Naive thymus-derived CD4-positive, alpha-beta T cell (primary cell): ENCODE measurements at regions not wholly inside any gene's neighbourhood (a gene's known extent, or its start where the extent isn't known, plus 50 kb on each side); places are given as distances from the start of the nearest gene placed in this dataset.
A peak's percentile ranks its signal among the peaks of the same experiment; 100 is the strongest.

Source experiments
- ATAC-seq: fragments of 150-1000 bp; cut with Tn5 transposase; 2 replicates; pipeline ENCODE4 v1.10.0; 2021; ENCODE audit warnings: mild to moderate bottlenecking, moderate library complexity
- CTCF ChIA-PET: fragments of 350-600 bp; sonication (Branson Sonifier 250); formaldehyde crosslinking; loops from one replicate; lab custom pipeline; 2021; ENCODE audit warnings: antibody characterized with exemption; lab: Charles Lee
- POLR2A ChIA-PET: fragments of 350-600 bp; sonication (Branson Sonifier 250); formaldehyde crosslinking; loops from one replicate; lab custom pipeline; 2021; ENCODE audit warnings: antibody characterized with exemption, inconsistent platforms; lab: Charles Lee
- DNase-seq, 9 donors: peaks; one replicate each; pipeline versions ENCODE4 v3.0.0 to v3.0.0-alpha.2; 2020 to 2022; ENCODE audit warnings: mixed read lengths in 1 of 9
- H3K27ac ChIP-seq: one replicate; pipeline ENCODE4 v1.7.0; 2013; ENCODE audit warnings: mild to moderate bottlenecking, low read depth, low read length, moderate library complexity
- H3K27me3 ChIP-seq, 2 donors: one replicate each; pipeline ENCODE4 v1.7.0; 2013; ENCODE audit warnings: low read length in 2 of 2, mild to moderate bottlenecking in 2 of 2, moderate library complexity in 2 of 2; ENCODE audit not compliant: control insufficient read depth in 2 of 2, insufficient read depth in 2 of 2
- H3K36me3 ChIP-seq, 3 experiments: 1 replicate in 2 of 3; 2 replicates in 1 of 3; pipeline ENCODE4 v1.7.0; 2013; ENCODE audit warnings: low read length in 3 of 3, mild to moderate bottlenecking in 3 of 3, moderate library complexity in 1 of 3; ENCODE audit not compliant: insufficient read depth in 3 of 3, control insufficient read depth in 2 of 3
- H3K4me1 ChIP-seq, 2 donors: one replicate each; pipeline ENCODE4 v1.7.0; 2013; ENCODE audit warnings: low read length in 2 of 2, mild to moderate bottlenecking in 2 of 2, moderate library complexity in 1 of 2; ENCODE audit not compliant: control insufficient read depth in 2 of 2, insufficient read depth in 2 of 2
- H3K4me3 ChIP-seq: 2 replicates; pipeline ENCODE4 v1.7.0; 2013; ENCODE audit warnings: mild to moderate bottlenecking, low read length
- H3K9me3 ChIP-seq, 3 experiments: 1 replicate in 2 of 3; 2 replicates in 1 of 3; pipeline ENCODE4 v1.7.0; 2013; ENCODE audit warnings: low read length in 3 of 3; ENCODE audit not compliant: control insufficient read depth in 2 of 3
- H3K27ac Mint-ChIP-seq, 9 donors: one replicate each; pipeline ENCODE4 v1.8.0; 2020 to 2022; ENCODE audit warnings: mixed read lengths in 9 of 9, mild to moderate bottlenecking in 8 of 9, moderate library complexity in 5 of 9, inconsistent platforms in 2 of 9
- H3K27me3 Mint-ChIP-seq, 5 donors: one replicate each; pipeline ENCODE4 v1.8.0; 2021 to 2022; ENCODE audit warnings: mixed read lengths in 5 of 5, mild to moderate bottlenecking in 1 of 5
- H3K36me3 Mint-ChIP-seq, 5 donors: one replicate each; pipeline ENCODE4 v1.8.0; 2020 to 2022; ENCODE audit warnings: mixed read lengths in 5 of 5, mild to moderate bottlenecking in 3 of 5, inconsistent platforms in 1 of 5
- H3K4me1 Mint-ChIP-seq, 7 donors: one replicate each; pipeline ENCODE4 v1.8.0; 2020 to 2022; ENCODE audit warnings: mixed read lengths in 7 of 7, mild to moderate bottlenecking in 3 of 7, inconsistent platforms in 1 of 7
- H3K4me3 Mint-ChIP-seq, 10 donors: one replicate each; pipeline ENCODE4 v1.8.0; 2020 to 2022; ENCODE audit warnings: mild to moderate bottlenecking in 10 of 10, mixed read lengths in 10 of 10, moderate library complexity in 6 of 10, inconsistent platforms in 2 of 10
- H3K9me3 Mint-ChIP-seq, 11 donors: one replicate each; pipeline ENCODE4 v1.8.0; 2020 to 2022; ENCODE audit warnings: mixed read lengths in 11 of 11, mild to moderate bottlenecking in 4 of 11, inconsistent platforms in 1 of 11, moderate library complexity in 1 of 11
- intact Hi-C, 2 donors: fragments of 100-400 bp; cut with micrococcal nuclease; formaldehyde crosslinking; loops; one replicate each; pipeline ENCODE4 v1.15.1; 2023

- no peaks in the 10 kb centered on the region for H3K36me3 ChIP-seq
- DNase-seq (no peak), ATAC-seq (no peak)
- POLR2A ChIA-PET, result interaction anchor here (0.7 kb wide), 1 partner anchor 115 kb away, joined by 3 read pairs; no protein-coding TSS in a partner anchor
- no peaks in the 10 kb centered on the region for H3K9me3 ChIP-seq
- H3K9me3 Mint-ChIP-seq, result peaks cover 0 to 4% (median 0%) of the 10 kb centered on the region in 11 donors
- no peak overlapping the region for H3K4me3 ChIP-seq
- no peak overlapping the region for H3K27ac Mint-ChIP-seq
- H3K36me3 Mint-ChIP-seq, result no peaks in the 10 kb centered on the region
- no peaks in the 10 kb centered on the region for H3K4me1 ChIP-seq
- no peak overlapping the region for H3K4me3 Mint-ChIP-seq
- no peak overlapping the region for H3K27ac ChIP-seq
- H3K4me1 Mint-ChIP-seq, result peaks cover 0 to 2% (median 0%) of the 10 kb centered on the region in 7 donors
- CTCF ChIA-PET, result no interaction called here
- H3K27me3 ChIP-seq, result peaks cover 0 to 3% of the 10 kb centered on the region in 2 donors
- peaks cover 17 to 30% (median 27%) of the 10 kb centered on the region in 5 donors for H3K27me3 Mint-ChIP-seq
- intact Hi-C loops, result no loop called here
Measured at GRCh38 chr18:22829781-22830180, 103.3 kb upstream of the RBBP8 start.

GRCh38 chr18:22830511-22830910 lies 102.6 kb upstream of the RBBP8 start:
- Histone ChIP-seq H3K27ac (no peak overlapping the region), H3K36me3 (no peaks in the 10 kb centered on the region), H3K4me3 (no peak overlapping the region), H3K4me1 (no peaks in the 10 kb centered on the region), H3K27me3 (peaks cover 0 to 5% of the 10 kb centered on the region in 2 donors), H3K9me3 (no peaks in the 10 kb centered on the region)
- peaks cover 17 to 34% (median 28%) of the 10 kb centered on the region in 5 donors for H3K27me3 Mint-ChIP-seq
- H3K36me3 Mint-ChIP-seq, result peaks cover 0 to under 1% (median 0%) of the 10 kb centered on the region in 5 donors
- ChIA-PET CTCF (no interaction called here), POLR2A (no interaction called here)
- ATAC-seq (no peak), DNase-seq (no peak)
- intact Hi-C loops, result no loop called here
- H3K4me1 Mint-ChIP-seq, result peaks cover 0 to 2% (median 0%) of the 10 kb centered on the region in 7 donors
- H3K4me3 Mint-ChIP-seq, result no peak overlapping the region
- H3K27ac Mint-ChIP-seq, result no peak overlapping the region
- peaks cover 0 to 4% (median 0%) of the 10 kb centered on the region in 11 donors for H3K9me3 Mint-ChIP-seq

- peak; percentile 26 for ATAC-seq
- ChIA-PET CTCF (no interaction called here), POLR2A (no interaction called here)
- H3K36me3 Mint-ChIP-seq, result peaks cover 0 to 3% (median 0%) of the 10 kb centered on the region in 5 donors
- no peak overlapping the region for H3K27ac ChIP-seq
- no peak overlapping the region for H3K27ac Mint-ChIP-seq
- peaks cover 0 to 2% (median 0%) of the 10 kb centered on the region in 7 donors for H3K4me1 Mint-ChIP-seq
- H3K9me3 ChIP-seq, result no peaks in the 10 kb centered on the region
- H3K4me3 ChIP-seq, result no peak overlapping the region
- no peaks in the 10 kb centered on the region for H3K36me3 ChIP-seq
- intact Hi-C loops, result no loop called here
- H3K27me3 ChIP-seq, result peaks cover 0 to 5% of the 10 kb centered on the region in 2 donors
- peaks cover 0 to 4% (median 0%) of the 10 kb centered on the region in 11 donors for H3K9me3 Mint-ChIP-seq
- DNase-seq, result no peak
- peaks cover 17 to 36% (median 28%) of the 10 kb centered on the region in 5 donors for H3K27me3 Mint-ChIP-seq
- H3K4me1 ChIP-seq, result no peaks in the 10 kb centered on the region
- no peak overlapping the region for H3K4me3 Mint-ChIP-seq
Measured at GRCh38 chr18:22831441-22831904, 101.7 kb upstream of the RBBP8 start.

GRCh38 chr18:22836932-22837331 lies 96.2 kb upstream of the RBBP8 start:
- ChIA-PET CTCF (no interaction called here), POLR2A (no interaction called here)
- H3K4me3 Mint-ChIP-seq, result no peak overlapping the region
- DNase-seq, result no peak
- no peak for ATAC-seq
- H3K9me3 Mint-ChIP-seq, result no peaks in the 10 kb centered on the region
- peaks cover 0 to 5% of the 10 kb centered on the region in 2 donors for H3K4me1 ChIP-seq
- peaks cover 0 to 5% of the 10 kb centered on the region in 2 donors for H3K27me3 ChIP-seq
- H3K4me3 ChIP-seq, result no peak overlapping the region
- H3K36me3 Mint-ChIP-seq, result peaks cover 0 to 3% (median 0%) of the 10 kb centered on the region in 5 donors
- H3K27ac Mint-ChIP-seq, result no peak overlapping the region
- no peaks in the 10 kb centered on the region for H3K4me1 Mint-ChIP-seq
- no peaks in the 10 kb centered on the region for H3K9me3 ChIP-seq
- peaks cover 0 to 22% (median 4%) of the 10 kb centered on the region in 5 donors for H3K27me3 Mint-ChIP-seq
- H3K27ac ChIP-seq, result no peak overlapping the region
- intact Hi-C loops, result no loop called here
- H3K36me3 ChIP-seq, result no peaks in the 10 kb centered on the region

GRCh38 chr18:22838221-22838620 lies 94.9 kb upstream of the RBBP8 start:
- Histone ChIP-seq H3K36me3 (no peaks in the 10 kb centered on the region), H3K9me3 (no peaks in the 10 kb centered on the region), H3K27me3 (peaks cover 0 to 5% of the 10 kb centered on the region in 2 donors), H3K4me1 (peaks cover 0 to 5% of the 10 kb centered on the region in 2 donors), H3K4me3 (no peak overlapping the region), H3K27ac (no peak overlapping the region)
- no peaks in the 10 kb centered on the region for H3K9me3 Mint-ChIP-seq
- H3K36me3 Mint-ChIP-seq, result peaks cover 0 to 3% (median 0%) of the 10 kb centered on the region in 5 donors
- no peak overlapping the region for H3K4me3 Mint-ChIP-seq
- ChIA-PET POLR2A (no interaction called here), CTCF (no interaction called here)
- H3K27me3 Mint-ChIP-seq, result peaks cover 0 to 20% (median 4%) of the 10 kb centered on the region in 5 donors
- no peak for ATAC-seq
- intact Hi-C loops, result no loop called here
- no peak overlapping the region for H3K27ac Mint-ChIP-seq
- no peaks in the 10 kb centered on the region for H3K4me1 Mint-ChIP-seq
- no peak for DNase-seq

GRCh38 chr18:22838639-22839277 lies 94.4 kb upstream of the RBBP8 start:
- intact Hi-C loops, result no loop called here

More at GRCh38 chr18:22838639-22839277, 94.4 kb upstream of the RBBP8 start:
- Histone ChIP-seq H3K27ac (no peak overlapping the region), H3K27me3 (peaks cover 0 to 5% of the 10 kb centered on the region in 2 donors), H3K4me3 (no peak overlapping the region), H3K4me1 (peaks cover 0 to 5% of the 10 kb centered on the region in 2 donors), H3K9me3 (no peaks in the 10 kb centered on the region), H3K36me3 (no peaks in the 10 kb centered on the region)
- no peak overlapping the region for H3K4me3 Mint-ChIP-seq
- no peaks in the 10 kb centered on the region for H3K9me3 Mint-ChIP-seq
- no peak overlapping the region for H3K27ac Mint-ChIP-seq
- peak in 3 of 9 donors; percentile 6 to 15 (median 7) for DNase-seq
- no peak for ATAC-seq
- peaks cover 0 to 3% (median 0%) of the 10 kb centered on the region in 5 donors for H3K36me3 Mint-ChIP-seq
- CTCF ChIA-PET, result no interaction called here
- POLR2A ChIA-PET, result no interaction called here
- no peaks in the 10 kb centered on the region for H3K4me1 Mint-ChIP-seq
- peaks cover 0 to 17% (median 4%) of the 10 kb centered on the region in 5 donors for H3K27me3 Mint-ChIP-seq
